OCI-LY1 (cell line): ENCODE measurements at regions not wholly inside any gene's neighbourhood (a gene's known extent, or its start where the extent isn't known, plus 50 kb on each side); places are given as distances from the start of the nearest gene placed in this dataset.

Experiments used
- H2AFZ ChIP-seq: fragments of 200-600 bp; sonication (generic), shearing (Covaris generic); 2 replicates; pipeline ENCODE4 v1.6.0; 2014; ENCODE audit warnings: antibody characterized with exemption, mild to moderate bottlenecking, low read length
- H3F3A ChIP-seq: fragments of 200-600 bp; sonication (generic), shearing (Covaris generic); 2 replicates; pipeline ENCODE4 v1.6.0; 2014; ENCODE audit warnings: mild to moderate bottlenecking, antibody characterized with exemption, low read length, moderate library complexity; ENCODE audit not compliant: insufficient read depth
- H3K27ac ChIP-seq: fragments of 200-600 bp; sonication (generic); 2 replicates; pipeline ENCODE4 v1.5.1; 2014; ENCODE audit warnings: low read length, mixed run types, mild to moderate bottlenecking, low read depth; ENCODE audit not compliant: poor library complexity, severe bottlenecking
- H3K27me3 ChIP-seq: fragments of 200-600 bp; sonication (generic); 2 replicates; pipeline ENCODE4 v1.6.0; 2014; ENCODE audit warnings: antibody characterized with exemption, mild to moderate bottlenecking, low read length, moderate library complexity; ENCODE audit not compliant: insufficient read depth
- H3K36me3 ChIP-seq: fragments of 200-600 bp; sonication (generic); 2 replicates; pipeline ENCODE4 v1.6.1; 2014; ENCODE audit warnings: mild to moderate bottlenecking, antibody characterized with exemption, low read length, moderate library complexity, mixed read lengths; ENCODE audit not compliant: insufficient read depth
- H3K4me1 ChIP-seq: fragments of 200-600 bp; sonication (generic); 2 replicates; pipeline ENCODE4 v1.5.1; 2014; ENCODE audit warnings: mild to moderate bottlenecking, low read length, moderate library complexity; ENCODE audit not compliant: insufficient read depth, severe bottlenecking
- H3K4me2 ChIP-seq: fragments of 200-600 bp; sonication (generic), shearing (Covaris generic); 2 replicates; pipeline ENCODE4 v1.6.1; 2014; ENCODE audit warnings: low read length
- H3K4me3 ChIP-seq: fragments of 200-600 bp; sonication (generic); 2 replicates; pipeline ENCODE4 v1.5.1; 2014; ENCODE audit warnings: low read length, low read depth, mild to moderate bottlenecking, mixed read lengths; ENCODE audit not compliant: poor library complexity, severe bottlenecking
- H3K79me2 ChIP-seq: fragments of 200-600 bp; shearing (Covaris generic); 2 replicates; pipeline ENCODE4 v1.6.1; 2016; ENCODE audit warnings: mixed run types, low read length, mixed read lengths; ENCODE audit not compliant: insufficient read depth
- H3K9ac ChIP-seq: fragments of 200-600 bp; sonication (generic), shearing (Covaris generic); 2 replicates; pipeline ENCODE4 v1.6.1; 2014; ENCODE audit warnings: mild to moderate bottlenecking, low read length, mixed read lengths
- H3K9me2 ChIP-seq: fragments of 200-600 bp; sonication (generic), shearing (Covaris generic); 2 replicates; pipeline ENCODE4 v1.6.1; 2014; ENCODE audit warnings: low read depth, mild to moderate bottlenecking, low read length, mixed read lengths
- H3K9me3 ChIP-seq: fragments of 200-600 bp; shearing (Covaris generic); 2 replicates; pipeline ENCODE4 v1.6.1; 2014; ENCODE audit warnings: low read length, mixed read lengths
- H4K20me1 ChIP-seq: fragments of 200-600 bp; sonication (generic), shearing (Covaris generic); 2 replicates; pipeline ENCODE4 v1.6.0; 2016; ENCODE audit warnings: mild to moderate bottlenecking, low read length; ENCODE audit not compliant: insufficient read depth
- CTCF ChIP-seq: fragments of 200-600 bp; sonication (generic), shearing (Covaris generic); IDR thresholded peaks from 2 replicates; pipeline ENCODE4 v1.5.1; 2017; ENCODE audit warnings: mild to moderate bottlenecking, antibody characterized with exemption, low read length, moderate library complexity, mixed read lengths
- EZH2 ChIP-seq: fragments of 200-600 bp; sonication (generic), shearing (Covaris generic); IDR thresholded peaks from 2 replicates; pipeline ENCODE4 v1.8.0; 2017; ENCODE audit warnings: borderline replicate concordance, mixed run types, mild to moderate bottlenecking, antibody characterized with exemption, low read length, moderate library complexity, mixed read lengths

GRCh38 chr10:28387140-28387539 is 84.3 kb upstream of the MPP7 start:
- no peak overlapping the region for H2AFZ ChIP-seq
- no peaks in the 10 kb centered on the region for H3K36me3 ChIP-seq
- H3K9ac ChIP-seq, result no peak overlapping the region
- no peaks in the 10 kb centered on the region for H3K79me2 ChIP-seq
- no peaks in the 10 kb centered on the region for H4K20me1 ChIP-seq
- no peaks in the 10 kb centered on the region for H3K4me1 ChIP-seq
- no peaks in the 10 kb centered on the region for H3K27me3 ChIP-seq
- no peak overlapping the region for H3K4me3 ChIP-seq
- no peak overlapping the region for H3K27ac ChIP-seq
- TF ChIP-seq EZH2 (no peak), CTCF (no peak)
- no peaks in the 10 kb centered on the region for H3K9me2 ChIP-seq
- H3F3A ChIP-seq, result no peaks in the 10 kb centered on the region
- H3K9me3 ChIP-seq, result no peaks in the 10 kb centered on the region
- no peak overlapping the region for H3K4me2 ChIP-seq

GRCh38 chr10:28391283-28391682 is 88.4 kb upstream of the MPP7 start:
- Histone ChIP-seq H3K79me2 (no peaks in the 10 kb centered on the region), H3K27me3 (no peaks in the 10 kb centered on the region), H2AFZ (no peak overlapping the region), H3K36me3 (no peaks in the 10 kb centered on the region), H3K27ac (no peak overlapping the region), H3K4me3 (no peak overlapping the region), H3K9ac (no peak overlapping the region), H3K9me2 (no peaks in the 10 kb centered on the region), H3K9me3 (no peaks in the 10 kb centered on the region), H3K4me1 (no peaks in the 10 kb centered on the region), H3K4me2 (no peak overlapping the region), H3F3A (no peaks in the 10 kb centered on the region), H4K20me1 (no peaks in the 10 kb centered on the region)
- TF ChIP-seq EZH2, result no peak
- TF ChIP-seq CTCF, result no peak

GRCh38 chr10:28393956-28394568 is 91.2 kb upstream of the MPP7 start:
- Histone ChIP-seq H3K9me2 (no peaks in the 10 kb centered on the region), H3K4me1 (no peaks in the 10 kb centered on the region), H3K79me2 (no peaks in the 10 kb centered on the region), H3K4me2 (no peak overlapping the region), H3K27me3 (no peaks in the 10 kb centered on the region; the same call in 1 of the 2 replicates), H3K4me3 (no peak overlapping the region), H3K36me3 (no peaks in the 10 kb centered on the region), H3K27ac (no peak overlapping the region), H3K9ac (no peak overlapping the region), H3K9me3 (no peaks in the 10 kb centered on the region), H2AFZ (no peak overlapping the region), H4K20me1 (no peaks in the 10 kb centered on the region), H3F3A (no peaks in the 10 kb centered on the region)
- TF ChIP-seq CTCF (peak; percentile 88), EZH2 (no peak)
